Thyroid gland (tissue), 4 donors: ENCODE measurements at regions not wholly inside any gene's neighbourhood (a gene's known extent, or its start where the extent isn't known, plus 50 kb on each side); places are given as distances from the start of the nearest gene placed in this dataset.

Experiments
- DNase-seq, 2 donors: peaks; one replicate each; pipeline ENCODE4 v3.0.0-alpha.2; 2019
- H3K27ac ChIP-seq, 3 donors: fragments of 200-600 bp; sonication (generic); 1 replicate in 2 of 3; 2 replicates in 1 of 3; pipeline ENCODE4 v1.5.1; 2016 to 2019; ENCODE audit warnings: mild to moderate bottlenecking in 1 of 3, moderate library complexity in 1 of 3
- H3K27me3 ChIP-seq: fragments of 200-600 bp; sonication (generic); one replicate; pipeline ENCODE4 v1.5.1; 2019
- H3K36me3 ChIP-seq, 2 donors: fragments of 200-600 bp; sonication (generic); one replicate each; pipeline ENCODE4 v1.5.1; 2016 to 2019
- H3K4me1 ChIP-seq, 2 donors: fragments of 200-600 bp; sonication (generic); one replicate each; pipeline ENCODE4 v1.5.1; 2017 to 2019
- H3K4me3 ChIP-seq, 3 donors: fragments of 200-600 bp; sonication (generic); replicated peaks in 1 of 3; 1 replicate in 2 of 3; 2 replicates in 1 of 3; pipeline ENCODE4 v1.5.1; 2016; ENCODE audit warnings: mild to moderate bottlenecking in 1 of 3
- H3K9me3 ChIP-seq: fragments of 200-600 bp; sonication (generic); one replicate; pipeline ENCODE4 v1.5.1; 2017
- POLR2A ChIP-seq, 2 donors: fragments of 450-650 bp; IDR thresholded peaks; one replicate each; pipeline ENCODE4 v1.6.1; 2017; ENCODE audit warnings: antibody characterized with exemption in 2 of 2, mild to moderate bottlenecking in 2 of 2, moderate library complexity in 1 of 2
- WGBS, 2 donors: methylation state at CpG; one replicate each; pipeline ENCODE4 v1.1.5; 2017; 5-methylcytosine and 5-hydroxymethylcytosine counted together
- intact Hi-C: fragments of 100-400 bp; cut with DNase I; formaldehyde crosslinking; loops from one replicate; pipeline ENCODE4 v1.15.1; 2023
- TF ChIP-seq, protein P1 (sequence below), 6 experiments: fragments of 200-600 bp in 3 of 6; fragments of 450-650 bp in 3 of 6; sonication (generic) in 3 of 6; IDR thresholded peaks; one replicate each; pipeline ENCODE4 v1.5.1; 2016 to 2019; ENCODE audit warnings: antibody characterized with exemption in 6 of 6, mild to moderate bottlenecking in 2 of 6, inconsistent platforms in 1 of 6, moderate library complexity in 1 of 6

DNA sequence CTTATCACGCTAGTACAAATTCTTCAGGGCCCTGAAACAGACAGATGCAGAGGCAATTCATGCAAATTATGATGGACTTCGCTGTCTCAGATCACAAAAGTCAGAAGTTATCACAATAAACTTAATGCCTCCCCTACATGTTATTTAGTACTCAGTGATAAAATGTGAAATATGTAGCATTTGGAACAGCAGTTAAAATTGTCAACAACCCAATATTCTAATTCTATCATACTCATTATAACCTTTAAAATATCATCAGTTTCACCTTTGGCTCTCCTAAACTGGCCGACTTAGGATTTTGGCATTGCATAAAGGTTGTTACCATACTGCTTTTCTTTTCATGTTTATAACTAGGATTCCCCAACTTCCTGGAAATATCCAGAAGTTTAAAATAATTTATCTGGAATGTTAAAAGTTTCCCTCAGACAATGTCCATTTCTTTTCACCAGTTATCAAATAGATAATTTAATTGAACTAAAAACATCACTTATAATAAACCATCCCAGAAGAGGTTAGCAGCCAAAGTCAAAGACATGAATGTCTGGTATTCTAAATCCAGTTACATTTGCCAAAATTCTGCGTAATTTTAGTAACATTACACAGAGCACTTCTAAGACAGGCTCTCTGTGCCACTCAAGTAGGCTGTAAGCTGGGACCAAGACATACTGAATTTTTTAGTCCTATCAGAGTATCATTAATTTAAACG lies 239.8 kb downstream of the RBM43 start:
- Histone ChIP-seq H3K27me3 (no peaks in the 10 kb centered on the region), H3K9me3 (no peaks in the 10 kb centered on the region), H3K4me3 (no peak overlapping the region), H3K4me1 (no peaks in the 10 kb centered on the region), H3K36me3 (no peaks in the 10 kb centered on the region), H3K27ac (no peak overlapping the region)
- no peak for DNase-seq
- WGBS, 2 donors: 75 to 80% methylated on average over 5 of the region's 5 CpGs
- TF ChIP-seq POLR2A (IDR thresholded peaks at IDR 0.05): no peak
- TF ChIP-seq, protein P1, sequence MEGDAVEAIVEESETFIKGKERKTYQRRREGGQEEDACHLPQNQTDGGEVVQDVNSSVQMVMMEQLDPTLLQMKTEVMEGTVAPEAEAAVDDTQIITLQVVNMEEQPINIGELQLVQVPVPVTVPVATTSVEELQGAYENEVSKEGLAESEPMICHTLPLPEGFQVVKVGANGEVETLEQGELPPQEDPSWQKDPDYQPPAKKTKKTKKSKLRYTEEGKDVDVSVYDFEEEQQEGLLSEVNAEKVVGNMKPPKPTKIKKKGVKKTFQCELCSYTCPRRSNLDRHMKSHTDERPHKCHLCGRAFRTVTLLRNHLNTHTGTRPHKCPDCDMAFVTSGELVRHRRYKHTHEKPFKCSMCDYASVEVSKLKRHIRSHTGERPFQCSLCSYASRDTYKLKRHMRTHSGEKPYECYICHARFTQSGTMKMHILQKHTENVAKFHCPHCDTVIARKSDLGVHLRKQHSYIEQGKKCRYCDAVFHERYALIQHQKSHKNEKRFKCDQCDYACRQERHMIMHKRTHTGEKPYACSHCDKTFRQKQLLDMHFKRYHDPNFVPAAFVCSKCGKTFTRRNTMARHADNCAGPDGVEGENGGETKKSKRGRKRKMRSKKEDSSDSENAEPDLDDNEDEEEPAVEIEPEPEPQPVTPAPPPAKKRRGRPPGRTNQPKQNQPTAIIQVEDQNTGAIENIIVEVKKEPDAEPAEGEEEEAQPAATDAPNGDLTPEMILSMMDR (IDR thresholded peaks at IDR 0.05): no peak
- intact Hi-C loops: no loop called here

DNA sequence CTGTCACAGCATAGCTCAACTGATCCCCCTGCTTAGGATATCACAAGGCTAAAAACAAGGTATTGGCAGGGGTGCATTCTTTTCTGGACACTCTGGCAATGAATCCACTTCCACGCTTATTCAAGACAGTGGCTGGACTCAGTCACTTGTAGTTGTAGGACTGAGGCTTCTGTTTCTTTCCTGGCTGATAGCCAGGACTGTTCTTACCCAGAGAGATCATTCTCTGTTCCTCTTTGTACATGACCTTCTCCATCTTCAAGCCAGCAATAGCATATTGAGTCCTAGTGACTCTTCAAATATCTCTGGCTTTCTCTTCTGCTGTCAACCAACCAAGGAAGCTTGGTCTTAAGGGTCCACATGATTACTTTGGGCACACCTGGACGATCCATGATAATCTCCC lies 241.3 kb downstream of the RBM43 start:
- DNase-seq: no peak
- Histone ChIP-seq H3K27ac (no peak overlapping the region), H3K27me3 (no peaks in the 10 kb centered on the region), H3K4me3 (no peak overlapping the region), H3K4me1 (no peaks in the 10 kb centered on the region), H3K36me3 (no peaks in the 10 kb centered on the region), H3K9me3 (no peaks in the 10 kb centered on the region)
- WGBS, 2 donors: 56 to 76% methylated on average over 2 of the region's 2 CpGs
- intact Hi-C loops: no loop called here
- TF ChIP-seq, protein P1 (IDR thresholded peaks at IDR 0.05): no peak
- no peak for TF ChIP-seq POLR2A (IDR thresholded peaks at IDR 0.05)

DNA sequence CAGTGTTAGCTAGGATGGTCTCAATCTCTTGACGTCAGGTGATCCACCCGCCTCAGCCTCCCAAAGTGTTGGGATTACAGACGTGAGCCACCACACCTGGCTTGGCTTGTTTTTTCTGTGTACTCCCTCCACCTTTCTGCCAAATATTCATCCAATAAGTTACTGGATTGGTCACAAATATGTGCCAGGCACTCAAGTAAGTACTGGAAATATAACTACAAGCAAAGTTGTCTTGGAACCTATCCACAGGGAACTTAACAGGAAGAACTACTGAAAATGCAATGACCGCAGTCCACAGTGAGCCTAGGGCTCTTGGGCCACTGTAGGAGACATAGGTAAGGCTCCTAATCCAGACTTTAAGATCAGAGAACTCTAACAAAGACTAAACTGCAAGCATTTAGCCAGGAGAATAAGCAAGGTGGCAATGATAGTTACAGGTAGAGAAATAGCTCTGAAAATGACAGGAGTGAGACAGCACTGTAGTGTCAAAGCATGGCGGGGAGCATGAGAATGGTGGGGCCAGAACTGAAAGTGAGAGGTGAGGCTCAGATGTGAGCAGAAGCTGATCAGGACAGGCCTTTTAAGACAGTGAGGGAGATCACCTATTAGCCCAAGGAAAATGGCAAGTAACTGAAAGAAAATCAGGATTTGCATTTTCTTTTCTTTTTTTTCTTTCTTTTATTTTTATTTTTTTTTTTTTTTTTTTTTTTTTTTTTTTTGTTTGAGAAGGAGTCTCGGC lies 252.1 kb downstream of the RBM43 start:
- H3K9me3 ChIP-seq: no peaks in the 10 kb centered on the region
- intact Hi-C loops: no loop called here
- no peak overlapping the region for H3K27ac ChIP-seq
- H3K4me1 ChIP-seq: peaks cover 14 to 15% of the 10 kb centered on the region in 2 donors
- no peak overlapping the region for H3K4me3 ChIP-seq
- 71 to 75% methylated on average over 6 of the region's 6 CpGs for WGBS, 2 donors
- TF ChIP-seq, protein P1 (IDR thresholded peaks at IDR 0.05): no peak
- DNase-seq: peak in 1 of 2 donors; percentile 6
- no peaks in the 10 kb centered on the region for H3K27me3 ChIP-seq
- no peaks in the 10 kb centered on the region for H3K36me3 ChIP-seq

DNA sequence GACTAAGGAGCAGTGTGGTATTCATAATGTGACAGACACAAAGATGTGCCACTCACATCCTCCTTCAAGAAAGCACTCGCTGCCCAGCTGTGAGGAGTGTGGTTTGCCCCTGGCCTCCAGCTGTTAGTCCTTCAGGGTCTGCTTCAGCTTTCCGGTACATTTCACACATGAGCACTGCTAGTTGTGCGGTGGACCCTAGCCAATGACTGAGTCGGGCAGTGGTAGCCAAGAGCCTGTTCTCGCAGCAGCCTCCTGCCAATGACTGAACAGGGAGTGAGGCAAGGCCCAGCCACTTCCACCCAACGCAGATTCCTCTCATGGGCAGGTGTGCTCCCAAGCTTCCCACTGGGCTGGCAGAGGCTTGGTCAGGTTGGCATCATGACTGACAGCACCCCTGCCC lies 254.3 kb downstream of the RBM43 start:
- Histone ChIP-seq H3K27ac (peak overlapping the region in 2 of 3 donors; percentile 4 to 16), H3K9me3 (no peaks in the 10 kb centered on the region), H3K4me1 (peaks cover 14 to 15% of the 10 kb centered on the region in 2 donors), H3K36me3 (no peaks in the 10 kb centered on the region), H3K4me3 (no peak overlapping the region), H3K27me3 (no peaks in the 10 kb centered on the region)
- DNase-seq: peak; percentile 94 to 96
- intact Hi-C loops: no loop called here
- 19 to 29% methylated on average over 3 of the region's 6 CpGs for WGBS, 2 donors
- no peak for TF ChIP-seq POLR2A (IDR thresholded peaks at IDR 0.05)
- TF ChIP-seq, protein P1 (IDR thresholded peaks at IDR 0.05): no peak

DNA sequence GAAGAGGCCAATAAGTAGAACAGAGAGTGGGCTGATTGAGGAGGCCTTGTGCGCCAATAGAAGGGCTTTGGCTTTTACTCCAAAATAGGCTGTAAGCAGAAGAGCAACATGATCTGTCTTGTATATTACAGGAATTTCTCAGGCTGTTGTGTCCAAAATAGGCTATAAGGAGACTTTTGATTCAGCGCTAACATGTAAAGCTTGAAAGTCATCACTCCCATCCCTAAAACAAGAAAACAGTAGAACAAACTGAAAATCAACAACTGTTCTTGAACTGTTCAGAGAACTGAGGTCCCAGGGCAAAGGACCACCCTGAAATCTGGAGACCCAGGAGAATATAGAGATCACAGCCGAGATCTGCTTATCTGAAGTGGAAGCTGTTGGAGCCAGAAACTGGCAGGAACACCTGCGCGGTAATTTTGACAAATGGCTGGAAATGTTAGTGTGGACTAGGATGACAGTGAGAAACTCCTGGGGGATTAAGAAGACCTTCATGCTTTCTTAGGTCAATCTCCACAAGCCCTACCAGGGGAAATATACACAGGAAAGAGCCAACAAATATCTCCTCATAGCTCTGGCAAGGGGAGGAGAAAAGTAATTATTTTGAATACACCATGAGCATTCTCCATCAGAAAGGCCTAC lies 258.6 kb downstream of the RBM43 start:
- intact Hi-C loops: no loop called here
- H3K9me3 ChIP-seq: no peaks in the 10 kb centered on the region
- no peak overlapping the region for H3K27ac ChIP-seq
- H3K27me3 ChIP-seq: no peaks in the 10 kb centered on the region
- H3K4me3 ChIP-seq: no peak overlapping the region
- TF ChIP-seq, protein P1 (IDR thresholded peaks at IDR 0.05): no peak
- no peak for TF ChIP-seq POLR2A (IDR thresholded peaks at IDR 0.05)
- 90 to 94% methylated on average over 5 of the region's 5 CpGs for WGBS, 2 donors
- no peaks in the 10 kb centered on the region for H3K36me3 ChIP-seq
- H3K4me1 ChIP-seq: peaks cover 4 to 11% of the 10 kb centered on the region in 2 donors
- DNase-seq: no peak
